Cardiac fibroblast (primary cell): ENCODE measurements at regions not wholly inside any gene's neighbourhood (a gene's known extent, or its start where the extent isn't known, plus 50 kb on each side); places are given as distances from the start of the nearest gene placed in this dataset.

Source experiments
- DNase-seq, 2 donors: peaks; one replicate each; pipeline versions ENCODE4 v3.0.0 to v3.0.0-alpha.2; 2010; ENCODE audit warnings: low read depth in 2 of 2
- H3K4me3 ChIP-seq, 2 donors: replicated peaks in 1 of 2; 1 replicate in 1 of 2; 2 replicates in 1 of 2; pipeline ENCODE4 v1.5.1; 2011; ENCODE audit warnings: low read depth in 2 of 2, low read length in 2 of 2, mild to moderate bottlenecking in 2 of 2, moderate library complexity in 1 of 2
- CTCF ChIP-seq: IDR thresholded peaks from one replicate; pipeline ENCODE4 v1.5.1; 2011; ENCODE audit warnings: low read depth, mild to moderate bottlenecking, low read length, inconsistent platforms

- DNase-seq = no peak
- TF ChIP-seq CTCF = no peak
Observed at GRCh38 chr3:165355316-165355715, 159.1 kb upstream of the SLITRK3 start.

GRCh38 chr3:165347526-165347925 lies 151.3 kb upstream of the SLITRK3 start:
- no peak for TF ChIP-seq CTCF
- peak in 1 of 2 donors; percentile 2 for DNase-seq
- H3K4me3 ChIP-seq = no peak overlapping the region

More at GRCh38 chr3:165355316-165355715, 159.1 kb upstream of the SLITRK3 start:
- H3K4me3 ChIP-seq = no peak overlapping the region

- TF ChIP-seq CTCF = no peak
Observed at GRCh38 chr3:165346503-165346902, 150.3 kb upstream of the SLITRK3 start.

GRCh38 chr3:165343185-165343584 lies 147.0 kb upstream of the SLITRK3 start:
- no peak overlapping the region for H3K4me3 ChIP-seq
- DNase-seq = no peak
- TF ChIP-seq CTCF = no peak

More at GRCh38 chr3:165346503-165346902, 150.3 kb upstream of the SLITRK3 start:
- DNase-seq = no peak
- no peak overlapping the region for H3K4me3 ChIP-seq

GRCh38 chr3:165339753-165340152 lies 143.6 kb upstream of the SLITRK3 start:
- TF ChIP-seq CTCF = no peak
- H3K4me3 ChIP-seq = no peak overlapping the region
- peak; percentile 5 to 9 for DNase-seq

GRCh38 chr3:165336786-165337185 lies 140.6 kb upstream of the SLITRK3 start:
- no peak for TF ChIP-seq CTCF
- no peak overlapping the region for H3K4me3 ChIP-seq
- peak in 1 of 2 donors; percentile 3 for DNase-seq
